K562 (cell line): ENCODE measurements at regions not wholly inside any gene's neighbourhood (a gene's known extent, or its start where the extent isn't known, plus 50 kb on each side); places are given as distances from the start of the nearest gene placed in this dataset.

ENCODE experiments used
- ATAC-seq: fragments of 200-7000 bp; cut with Tn5 transposase; 3 replicates; pipeline ENCODE4 v1.9.1; 2020; ENCODE audit warnings: moderate library complexity
- BruUV-seq: library from RNA; stranded (reverse); fragments of 400-500 nt; replicated peaks from 2 replicates; lab custom pipeline; 2021; lab: Mats Ljungman, UMichigan
- CTCF ChIA-PET: fragments of 300-600 bp; formaldehyde crosslinking; extraction: SDS; loops from one replicate; lab custom pipeline; 2021; ENCODE audit warnings: low intra/inter-chr PET ratio; lab: Yijun Ruan, JAX
- POLR2A ChIA-PET: fragments of 300-600, 350-650 bp; sonication (Branson Sonifier 250); formaldehyde crosslinking; extraction: SDS; loops from one replicate; lab custom pipeline; 2021; ENCODE audit warnings: antibody characterized with exemption, inconsistent platforms; lab: Yijun Ruan, JAX
- DNase-seq, 4 experiments: peaks; one replicate each; pipeline versions ENCODE4 v3.0.0 to v3.0.0-alpha.2; 2011 to 2018; ENCODE audit warnings: low spot score in 3 of 4, mixed read lengths in 3 of 4; ENCODE audit errors: extremely low read depth in 1 of 4
- FAIRE-seq: peaks from 2 replicates; lab custom pipeline; 2011; peaks lifted over from hg19 to GRCh38; lab: Jason Lieb, UNC
- H2AFZ ChIP-seq: 2 replicates; pipeline ENCODE4 v1.6.0; 2011; ENCODE audit warnings: low read depth, low read length, control low read depth, inconsistent platforms
- H3K27ac ChIP-seq: fragments of 200-600 bp; 3 replicates; pipeline ENCODE4 v1.8.0; 2011; ENCODE audit warnings: low read depth, mild to moderate bottlenecking, control low read depth, inconsistent platforms, low read length, moderate library complexity, mixed read lengths; ENCODE audit errors: extremely low read depth
- H3K27me3 ChIP-seq, 2 experiments: fragments of 300-600 bp in 1 of 2; 2 replicates in 1 of 2; 3 replicates in 1 of 2; pipeline versions ENCODE4 v1.6.0 to v1.8.0; 2011; ENCODE audit warnings: inconsistent platforms in 2 of 2, low read length in 2 of 2, mild to moderate bottlenecking in 1 of 2, mixed read lengths in 1 of 2, moderate library complexity in 1 of 2; ENCODE audit not compliant: control insufficient read depth in 2 of 2, insufficient read depth in 2 of 2
- H3K36me3 ChIP-seq: fragments of 300-600 bp; 3 replicates; pipeline ENCODE4 v1.8.0; 2011; ENCODE audit warnings: mild to moderate bottlenecking, low read length, inconsistent platforms; ENCODE audit not compliant: control insufficient read depth, insufficient read depth
- H3K4me1 ChIP-seq, 2 experiments: fragments of 200-600 bp in 1 of 2; replicated peaks in 1 of 2; 2 replicates in 1 of 2; 3 replicates in 1 of 2; pipeline versions ENCODE4 v1.5.1 to v1.8.0; 2011; ENCODE audit warnings: inconsistent platforms in 2 of 2, low read length in 2 of 2, mild to moderate bottlenecking in 1 of 2, mixed read lengths in 1 of 2, moderate library complexity in 1 of 2; ENCODE audit not compliant: control insufficient read depth in 2 of 2, insufficient read depth in 2 of 2
- H3K4me2 ChIP-seq: 2 replicates; pipeline ENCODE4 v1.6.1; 2011; ENCODE audit warnings: low read length, control low read depth, inconsistent platforms, mixed read lengths; ENCODE audit not compliant: insufficient read depth
- H3K4me3 ChIP-seq: fragments of 200-600 bp; sonication (generic), shearing (Covaris generic); 2 replicates; pipeline ENCODE4 v1.5.1; 2016; ENCODE audit warnings: control low read depth, inconsistent platforms
- H3K79me2 ChIP-seq: fragments of 200-600 bp; 3 replicates; pipeline ENCODE4 v1.8.0; 2011; ENCODE audit warnings: low read length, inconsistent platforms; ENCODE audit not compliant: control insufficient read depth, insufficient read depth
- H3K9ac ChIP-seq, 2 experiments: 2 replicates each; pipeline versions ENCODE4 v1.6.0 to v1.6.1; 2011; ENCODE audit warnings: low read depth in 2 of 2, low read length in 2 of 2, control low read depth in 1 of 2, inconsistent platforms in 1 of 2, mild to moderate bottlenecking in 1 of 2, mixed read lengths in 1 of 2; ENCODE audit not compliant: insufficient read depth in 1 of 2
- H3K9me1 ChIP-seq: one replicate; pipeline ENCODE4 v1.6.0; 2011; ENCODE audit warnings: inconsistent platforms, mild to moderate bottlenecking, low read length, moderate library complexity; ENCODE audit not compliant: control insufficient read depth, insufficient read depth
- H3K9me3 ChIP-seq: replicated peaks from 2 replicates; pipeline ENCODE4 v1.5.1; 2011; ENCODE audit warnings: low read depth, low read length, inconsistent platforms; ENCODE audit not compliant: control insufficient read depth, insufficient read depth
- H4K20me1 ChIP-seq: replicated peaks from 2 replicates; pipeline ENCODE4 v1.6.1; 2011; ENCODE audit warnings: low read length, inconsistent platforms, mixed read lengths; ENCODE audit not compliant: control insufficient read depth, insufficient read depth
- CHD4 ChIP-seq: fragments of 200-600 bp; sonication (generic); IDR thresholded peaks from 3 replicates; pipeline ENCODE4 v1.6.1; 2012; ENCODE audit warnings: low read depth, mild to moderate bottlenecking, mixed read lengths, low read length, inconsistent platforms; ENCODE audit not compliant: insufficient read depth, insufficient replicate concordance, poor library complexity, severe bottlenecking
- ETV6 ChIP-seq, 3 experiments: fragments of 150-350 bp in 1 of 3; sonication (generic) in 1 of 3; formaldehyde crosslinking in 1 of 3; IDR thresholded peaks; 2 replicates each; pipeline versions ENCODE4 v1.6.1 to v1.8.0; 2014 to 2022; ENCODE audit warnings: borderline replicate concordance in 2 of 3, low read depth in 2 of 3, antibody characterized with exemption in 1 of 3, low read length in 1 of 3, mild to moderate bottlenecking in 1 of 3, missing genetic modification reagents in 1 of 3
- HLTF ChIP-seq: fragments of 450-650 bp; IDR thresholded peaks from 2 replicates; pipeline ENCODE4 v1.6.1; 2016
- HNRNPH1 ChIP-seq: fragments of 200-400 bp; formaldehyde crosslinking; optimal IDR thresholded peaks from 2 replicates; pipeline ENCODE3; 2017; ENCODE audit warnings: low read depth, mild to moderate bottlenecking, low read length, moderate library complexity
- JUND ChIP-seq, 2 experiments: IDR thresholded peaks; 2 replicates in 1 of 2; 3 replicates in 1 of 2; pipeline ENCODE4 v1.6.1; 2011; ENCODE audit warnings: borderline replicate concordance in 2 of 2, low read depth in 2 of 2, low read length in 2 of 2, improper control_type of control experiment in 1 of 2, missing biosample characterization in 1 of 2, missing genetic modification characterization in 1 of 2, missing genetic modification reagents in 1 of 2
- MED1 ChIP-seq: sonication (generic); formaldehyde crosslinking; IDR thresholded peaks from 2 replicates; pipeline ENCODE4 v1.8.1; 2023; ENCODE audit warnings: missing genetic modification reagents, borderline replicate concordance
- NCOA4 ChIP-seq: fragments of 450-650 bp; IDR thresholded peaks from 2 replicates; pipeline ENCODE4 v1.6.1; 2018; ENCODE audit warnings: mild to moderate bottlenecking; ENCODE audit not compliant: partially characterized antibody
- NR2F6 ChIP-seq: fragments of 450-650 bp; formaldehyde crosslinking; IDR thresholded peaks from 2 replicates; pipeline ENCODE4 v1.4.0; 2020; ENCODE audit warnings: mild to moderate bottlenecking
- PTBP1 ChIP-seq: fragments of 200-400 bp; formaldehyde crosslinking; IDR thresholded peaks from 2 replicates; pipeline ENCODE4 v1.6.1; 2017; ENCODE audit warnings: low read depth, low read length
- ZFX ChIP-seq: sonication (generic); formaldehyde crosslinking; IDR thresholded peaks from 2 replicates; pipeline ENCODE4 v1.8.0; 2022; ENCODE audit warnings: mild to moderate bottlenecking, missing genetic modification reagents, moderate library complexity
- WGBS: fragments of 100-300 bp; shearing (Covaris generic); methylation state at CpG from one replicate; pipeline ENCODE4 v1.1.6; 2016; ENCODE audit warnings: low coverage, mixed read lengths; ENCODE audit not compliant: insufficient coverage; ENCODE audit errors: missing lambda C conversion rate; 5-methylcytosine and 5-hydroxymethylcytosine counted together
- in situ Hi-C: fragments of 300-500 bp; cut with MboI; formaldehyde crosslinking; loops from 4 replicates; pipeline ENCODE4 v1.15.0; 2018; ENCODE audit warnings: inconsistent platforms, mixed read lengths
- intact Hi-C: fragments of 100-400 bp; cut with micrococcal nuclease; formaldehyde crosslinking; loops from 2 replicates; pipeline ENCODE4 v1.14.2; 2022
- TF ChIP-seq, protein P1 (sequence below): fragments of 450-650 bp; formaldehyde crosslinking; IDR thresholded peaks from 2 replicates; pipeline ENCODE4 v1.4.0; 2022; ENCODE audit warnings: mild to moderate bottlenecking, moderate library complexity

DNA sequence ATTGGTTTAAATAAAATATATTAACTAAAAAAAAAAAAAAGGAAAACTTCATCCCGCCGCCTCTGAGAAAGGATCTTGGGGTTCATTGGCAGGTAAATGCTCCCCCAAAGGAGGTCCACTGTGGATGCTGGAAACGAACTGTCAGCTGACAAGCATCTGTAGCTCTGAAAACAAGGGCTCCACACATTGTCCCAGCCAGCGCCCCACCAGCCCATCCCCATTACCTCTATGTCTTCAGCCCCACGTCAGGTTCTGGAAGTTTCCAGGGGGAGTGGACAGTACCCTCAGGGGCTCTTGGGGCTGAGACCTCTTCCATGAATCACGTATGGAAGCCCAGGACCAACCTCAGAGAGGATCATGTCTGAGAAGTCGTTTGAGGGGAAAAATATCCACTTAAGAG, 66.4 kb upstream of the WNT7B start:
- no peaks in the 10 kb centered on the region for H3K9me3 ChIP-seq
- no peaks in the 10 kb centered on the region for H3K9me1 ChIP-seq
- no peaks in the 10 kb centered on the region for H3K27me3 ChIP-seq
- DNase-seq (no peak), ATAC-seq (no peak), FAIRE-seq (no peak)
- H3K4me1 ChIP-seq, result peaks cover 0 to 22% of the 10 kb centered on the region in 2 experiments; a peak in 2 of 5 replicates
- intact Hi-C loops (no loop called here), in situ Hi-C loops (no loop called here)
- H3K4me2 ChIP-seq, result no peak overlapping the region
- BruUV-seq, result no TSS peak
- no peaks in the 10 kb centered on the region for H4K20me1 ChIP-seq
- TF ChIP-seq HLTF (no peak), ZFX (CRISPR knock-in tag) (no peak), PTBP1 (no peak), NR2F6 (CRISPR knock-in tag) (no peak), HNRNPH1 (no peak), NCOA4 (no peak), CHD4 (no peak), JUND (IDR thresholded peaks at IDR 0.05; ENCODE audit: borderline replicate concordance, low read depth, low read length) (no peak), JUND (tag; IDR thresholded peaks at IDR 0.05; ENCODE audit: borderline replicate concordance, low read depth, low read length) (no peak), ETV6 (IDR thresholded peaks at IDR 0.05; ENCODE audit: borderline replicate concordance in 1 of 2, low read depth in 2 of 2, low read length in 1 of 2) (no peak), ETV6 (CRISPR knock-in tag; IDR thresholded peaks at IDR 0.05; ENCODE audit: borderline replicate concordance) (no peak), MED1 (CRISPR knock-in tag) (no peak)
- TF ChIP-seq, protein P1, sequence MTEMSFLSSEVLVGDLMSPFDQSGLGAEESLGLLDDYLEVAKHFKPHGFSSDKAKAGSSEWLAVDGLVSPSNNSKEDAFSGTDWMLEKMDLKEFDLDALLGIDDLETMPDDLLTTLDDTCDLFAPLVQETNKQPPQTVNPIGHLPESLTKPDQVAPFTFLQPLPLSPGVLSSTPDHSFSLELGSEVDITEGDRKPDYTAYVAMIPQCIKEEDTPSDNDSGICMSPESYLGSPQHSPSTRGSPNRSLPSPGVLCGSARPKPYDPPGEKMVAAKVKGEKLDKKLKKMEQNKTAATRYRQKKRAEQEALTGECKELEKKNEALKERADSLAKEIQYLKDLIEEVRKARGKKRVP, result no peak
- no peak overlapping the region for H2AFZ ChIP-seq
- no peak overlapping the region for H3K4me3 ChIP-seq
- H3K27ac ChIP-seq, result no peak overlapping the region
- ChIA-PET POLR2A (no interaction called here), CTCF (no interaction called here)
- H3K36me3 ChIP-seq, result no peaks in the 10 kb centered on the region
- 58% methylated on average over 4 of the region's 7 CpGs for WGBS
- no peak overlapping the region for H3K9ac ChIP-seq
- no peaks in the 10 kb centered on the region for H3K79me2 ChIP-seq
